HepG2 (cell line): ENCODE measurements at regions not wholly inside any gene's neighbourhood (a gene's known extent, or its start where the extent isn't known, plus 50 kb on each side); places are given as distances from the start of the nearest gene placed in this dataset.
A peak's percentile ranks its signal among the peaks of the same experiment; 100 is the strongest.

Experiments used
- AGO1 ChIP-seq: fragments of 200-400 bp; formaldehyde crosslinking; IDR thresholded peaks from 2 replicates; pipeline ENCODE4 v1.6.1; 2017; ENCODE audit warnings: mild to moderate bottlenecking, low read depth, low read length, moderate library complexity; ENCODE audit not compliant: poor library complexity, severe bottlenecking
- ETV5 ChIP-seq: IDR thresholded peaks from 2 replicates; pipeline ENCODE4 v1.6.1; 2018; ENCODE audit warnings: missing biosample characterization, missing genetic modification reagents, inconsistent platforms, borderline replicate concordance
- HMG20B ChIP-seq: conservative IDR thresholded peaks from 2 replicates; pipeline ENCODE4 v1.6.1; 2016; ENCODE audit warnings: missing genetic modification reagents, missing compliant biosample characterization
- KDM1A ChIP-seq: IDR thresholded peaks from 2 replicates; pipeline ENCODE4 v1.6.1; 2016; ENCODE audit warnings: missing compliant biosample characterization
- MIER2 ChIP-seq: IDR thresholded peaks from 2 replicates; pipeline ENCODE4 v1.6.1; 2016; ENCODE audit warnings: missing biosample characterization, missing genetic modification reagents
- NR2F6 ChIP-seq, 2 experiments: IDR thresholded peaks; 2 replicates each; pipeline ENCODE4 v1.6.1; 2016; ENCODE audit warnings: antibody characterized with exemption in 1 of 2, mild to moderate bottlenecking in 1 of 2
- PHF21A ChIP-seq: sonication (generic); formaldehyde crosslinking; IDR thresholded peaks from 2 replicates; pipeline ENCODE4 v1.5.0; 2020; ENCODE audit warnings: mild to moderate bottlenecking, missing genetic modification reagents
- RARA ChIP-seq: IDR thresholded peaks from 2 replicates; pipeline ENCODE4 v1.6.1; 2016; ENCODE audit warnings: missing genetic modification reagents, missing compliant biosample characterization
- SAP130 ChIP-seq: IDR thresholded peaks from 2 replicates; pipeline ENCODE4 v1.6.1; 2016; ENCODE audit warnings: low read depth
- SOX5 ChIP-seq: IDR thresholded peaks from 2 replicates; pipeline ENCODE4 v1.6.1; 2016; ENCODE audit warnings: borderline replicate concordance
- SOX6 ChIP-seq, 2 experiments: fragments of 450-650 bp in 1 of 2; sonication (generic) in 1 of 2; formaldehyde crosslinking in 1 of 2; IDR thresholded peaks; 2 replicates each; pipeline versions ENCODE4 v1.4.0 to v1.6.1; 2017 to 2020; ENCODE audit warnings: antibody characterized with exemption in 1 of 2, mild to moderate bottlenecking in 1 of 2, missing genetic modification reagents in 1 of 2
- TBX2 ChIP-seq: sonication (generic); formaldehyde crosslinking; IDR thresholded peaks from 2 replicates; pipeline ENCODE4 v1.5.0; 2020; ENCODE audit warnings: missing genetic modification reagents, mild to moderate bottlenecking, borderline replicate concordance
- XRCC5 ChIP-seq: fragments of 200-400 bp; formaldehyde crosslinking; optimal IDR thresholded peaks from 2 replicates; pipeline ENCODE3; 2017; ENCODE audit warnings: mild to moderate bottlenecking, low read length
- ZFP1 ChIP-seq: IDR thresholded peaks from 2 replicates; pipeline ENCODE4 v1.6.1; 2016
- ZFP41 ChIP-seq: sonication (generic); formaldehyde crosslinking; IDR thresholded peaks from 2 replicates; pipeline ENCODE4 v1.4.0; 2020; ENCODE audit warnings: mild to moderate bottlenecking, missing genetic modification reagents, borderline replicate concordance
- ZMYM3 ChIP-seq: sonication (generic); formaldehyde crosslinking; IDR thresholded peaks from 2 replicates; pipeline ENCODE4 v1.5.1; 2020; ENCODE audit warnings: mild to moderate bottlenecking, missing genetic modification reagents
- ZNF20 ChIP-seq: sonication (generic); formaldehyde crosslinking; IDR thresholded peaks from 2 replicates; pipeline ENCODE4 v1.4.0; 2020; ENCODE audit warnings: mild to moderate bottlenecking, moderate library complexity, missing genetic modification reagents
- ZNF776 ChIP-seq: sonication (generic); formaldehyde crosslinking; IDR thresholded peaks from 2 replicates; pipeline ENCODE4 v1.4.0; 2020; ENCODE audit warnings: mild to moderate bottlenecking, missing genetic modification reagents
- ZNF83 ChIP-seq: sonication (generic); formaldehyde crosslinking; IDR thresholded peaks from 2 replicates; pipeline ENCODE4 v1.4.0; 2020; ENCODE audit warnings: missing genetic modification reagents, mild to moderate bottlenecking, borderline replicate concordance
- TF ChIP-seq, protein P1 (sequence below): sonication (generic); formaldehyde crosslinking; IDR thresholded peaks from 2 replicates; pipeline ENCODE4; 2020; ENCODE audit warnings: missing genetic modification reagents, mild to moderate bottlenecking, borderline replicate concordance
- TF ChIP-seq, protein P2 (sequence below): IDR thresholded peaks from 2 replicates; pipeline ENCODE4 v1.6.1; 2016; ENCODE audit warnings: mild to moderate bottlenecking
- TF ChIP-seq, protein P3 (sequence below): IDR thresholded peaks from 2 replicates; pipeline ENCODE4 v1.6.1; 2018; ENCODE audit warnings: missing genetic modification reagents, mild to moderate bottlenecking, missing compliant biosample characterization
- TF ChIP-seq, protein P4 (sequence below): sonication (generic); formaldehyde crosslinking; IDR thresholded peaks from 2 replicates; pipeline ENCODE4 v1.5.1; 2020; ENCODE audit warnings: missing genetic modification reagents, mild to moderate bottlenecking, borderline replicate concordance

DNA sequence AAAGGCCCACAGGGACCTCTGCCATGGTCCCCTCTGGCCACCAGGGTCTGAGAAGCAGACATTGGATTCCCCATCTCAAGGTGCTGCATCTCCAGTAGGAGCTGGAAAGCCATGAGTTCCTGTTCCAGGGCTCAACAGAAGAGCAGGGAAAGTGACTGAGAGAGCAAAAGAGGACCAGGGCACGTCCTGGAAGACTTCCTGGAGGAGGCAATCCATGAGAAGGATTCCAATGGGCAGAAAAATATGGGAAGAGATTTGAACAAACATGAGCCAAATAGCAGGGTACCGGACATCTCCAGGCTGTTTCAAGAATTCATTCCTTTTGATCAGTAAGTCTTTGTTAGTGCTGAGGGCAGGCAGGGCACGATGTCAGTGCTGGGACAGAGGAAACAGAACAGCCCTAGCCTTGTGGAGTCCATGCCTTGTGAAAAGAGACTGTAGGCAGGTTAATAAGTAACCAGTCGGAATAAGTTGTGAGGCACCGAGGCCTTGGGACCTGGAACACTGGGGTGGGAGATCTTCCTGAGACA lies 72.8 kb upstream of the TWIST2 start (continued):
- TF ChIP-seq ZNF83 (CRISPR knock-in tag) = no peak
- TF ChIP-seq SOX6 (IDR thresholded peaks at IDR 0.05) = no peak
- TF ChIP-seq SOX6 (CRISPR knock-in tag; IDR thresholded peaks at IDR 0.05) = peak; percentile 38; the same call in 1 of the 2 replicates
- TF ChIP-seq ZFP1 (CRISPR knock-in tag) = no peak
- peak; percentile 49 for TF ChIP-seq SAP130 (CRISPR knock-in tag)
- peak; percentile 60; the same call in 1 of the 2 replicates for TF ChIP-seq HMG20B
- TF ChIP-seq, protein P1, sequence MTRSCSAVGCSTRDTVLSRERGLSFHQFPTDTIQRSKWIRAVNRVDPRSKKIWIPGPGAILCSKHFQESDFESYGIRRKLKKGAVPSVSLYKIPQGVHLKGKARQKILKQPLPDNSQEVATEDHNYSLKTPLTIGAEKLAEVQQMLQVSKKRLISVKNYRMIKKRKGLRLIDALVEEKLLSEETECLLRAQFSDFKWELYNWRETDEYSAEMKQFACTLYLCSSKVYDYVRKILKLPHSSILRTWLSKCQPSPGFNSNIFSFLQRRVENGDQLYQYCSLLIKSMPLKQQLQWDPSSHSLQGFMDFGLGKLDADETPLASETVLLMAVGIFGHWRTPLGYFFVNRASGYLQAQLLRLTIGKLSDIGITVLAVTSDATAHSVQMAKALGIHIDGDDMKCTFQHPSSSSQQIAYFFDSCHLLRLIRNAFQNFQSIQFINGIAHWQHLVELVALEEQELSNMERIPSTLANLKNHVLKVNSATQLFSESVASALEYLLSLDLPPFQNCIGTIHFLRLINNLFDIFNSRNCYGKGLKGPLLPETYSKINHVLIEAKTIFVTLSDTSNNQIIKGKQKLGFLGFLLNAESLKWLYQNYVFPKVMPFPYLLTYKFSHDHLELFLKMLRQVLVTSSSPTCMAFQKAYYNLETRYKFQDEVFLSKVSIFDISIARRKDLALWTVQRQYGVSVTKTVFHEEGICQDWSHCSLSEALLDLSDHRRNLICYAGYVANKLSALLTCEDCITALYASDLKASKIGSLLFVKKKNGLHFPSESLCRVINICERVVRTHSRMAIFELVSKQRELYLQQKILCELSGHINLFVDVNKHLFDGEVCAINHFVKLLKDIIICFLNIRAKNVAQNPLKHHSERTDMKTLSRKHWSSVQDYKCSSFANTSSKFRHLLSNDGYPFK (CRISPR knock-in tag) = peak; percentile 50; the same call in 1 of the 2 replicates
- TF ChIP-seq ZNF776 (CRISPR knock-in tag) = no peak
- peak; percentile 63 for TF ChIP-seq KDM1A
- no peak for TF ChIP-seq ZNF20 (CRISPR knock-in tag)
- TF ChIP-seq MIER2 (CRISPR knock-in tag) = peak; percentile 39; the same call in 1 of the 2 replicates
- TF ChIP-seq PHF21A (CRISPR knock-in tag) = peak; percentile 82; the same call in 1 of the 2 replicates
- TF ChIP-seq TBX2 (CRISPR knock-in tag) = peak; percentile 57; the same call in 1 of the 2 replicates
- no peak for TF ChIP-seq NR2F6 (IDR thresholded peaks at IDR 0.05)
- peak; percentile 38 for TF ChIP-seq NR2F6 (CRISPR knock-in tag; IDR thresholded peaks at IDR 0.05)
- 0 out of 2 replicates have a peak, but pooled peaks have one; percentile 9 for TF ChIP-seq ETV5 (CRISPR knock-in tag)
- TF ChIP-seq RARA (CRISPR knock-in tag) = peak; percentile 46
- peak; percentile 35 for TF ChIP-seq XRCC5
- 0 out of 2 replicates have a peak, but pooled peaks have one; percentile 9 for TF ChIP-seq ZFP41 (CRISPR knock-in tag)
- no peak for TF ChIP-seq AGO1
- peak; percentile 37; the same call in 1 of the 2 replicates for TF ChIP-seq SOX5 (CRISPR knock-in tag)
- TF ChIP-seq, protein P2, sequence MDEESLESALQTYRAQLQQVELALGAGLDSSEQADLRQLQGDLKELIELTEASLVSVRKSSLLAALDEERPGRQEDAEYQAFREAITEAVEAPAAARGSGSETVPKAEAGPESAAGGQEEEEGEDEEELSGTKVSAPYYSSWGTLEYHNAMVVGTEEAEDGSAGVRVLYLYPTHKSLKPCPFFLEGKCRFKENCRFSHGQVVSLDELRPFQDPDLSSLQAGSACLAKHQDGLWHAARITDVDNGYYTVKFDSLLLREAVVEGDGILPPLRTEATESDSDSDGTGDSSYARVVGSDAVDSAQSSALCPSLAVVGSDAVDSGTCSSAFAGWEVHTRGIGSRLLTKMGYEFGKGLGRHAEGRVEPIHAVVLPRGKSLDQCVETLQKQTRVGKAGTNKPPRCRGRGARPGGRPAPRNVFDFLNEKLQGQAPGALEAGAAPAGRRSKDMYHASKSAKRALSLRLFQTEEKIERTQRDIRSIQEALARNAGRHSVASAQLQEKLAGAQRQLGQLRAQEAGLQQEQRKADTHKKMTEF (CRISPR knock-in tag) = 0 out of 2 replicates have a peak, but pooled peaks have one; percentile 24
- TF ChIP-seq, protein P3, sequence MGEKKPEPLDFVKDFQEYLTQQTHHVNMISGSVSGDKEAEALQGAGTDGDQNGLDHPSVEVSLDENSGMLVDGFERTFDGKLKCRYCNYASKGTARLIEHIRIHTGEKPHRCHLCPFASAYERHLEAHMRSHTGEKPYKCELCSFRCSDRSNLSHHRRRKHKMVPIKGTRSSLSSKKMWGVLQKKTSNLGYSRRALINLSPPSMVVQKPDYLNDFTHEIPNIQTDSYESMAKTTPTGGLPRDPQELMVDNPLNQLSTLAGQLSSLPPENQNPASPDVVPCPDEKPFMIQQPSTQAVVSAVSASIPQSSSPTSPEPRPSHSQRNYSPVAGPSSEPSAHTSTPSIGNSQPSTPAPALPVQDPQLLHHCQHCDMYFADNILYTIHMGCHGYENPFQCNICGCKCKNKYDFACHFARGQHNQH = peak; percentile 48; the same call in 1 of the 2 replicates
- TF ChIP-seq ZMYM3 = peak; percentile 92
- TF ChIP-seq, protein P4, sequence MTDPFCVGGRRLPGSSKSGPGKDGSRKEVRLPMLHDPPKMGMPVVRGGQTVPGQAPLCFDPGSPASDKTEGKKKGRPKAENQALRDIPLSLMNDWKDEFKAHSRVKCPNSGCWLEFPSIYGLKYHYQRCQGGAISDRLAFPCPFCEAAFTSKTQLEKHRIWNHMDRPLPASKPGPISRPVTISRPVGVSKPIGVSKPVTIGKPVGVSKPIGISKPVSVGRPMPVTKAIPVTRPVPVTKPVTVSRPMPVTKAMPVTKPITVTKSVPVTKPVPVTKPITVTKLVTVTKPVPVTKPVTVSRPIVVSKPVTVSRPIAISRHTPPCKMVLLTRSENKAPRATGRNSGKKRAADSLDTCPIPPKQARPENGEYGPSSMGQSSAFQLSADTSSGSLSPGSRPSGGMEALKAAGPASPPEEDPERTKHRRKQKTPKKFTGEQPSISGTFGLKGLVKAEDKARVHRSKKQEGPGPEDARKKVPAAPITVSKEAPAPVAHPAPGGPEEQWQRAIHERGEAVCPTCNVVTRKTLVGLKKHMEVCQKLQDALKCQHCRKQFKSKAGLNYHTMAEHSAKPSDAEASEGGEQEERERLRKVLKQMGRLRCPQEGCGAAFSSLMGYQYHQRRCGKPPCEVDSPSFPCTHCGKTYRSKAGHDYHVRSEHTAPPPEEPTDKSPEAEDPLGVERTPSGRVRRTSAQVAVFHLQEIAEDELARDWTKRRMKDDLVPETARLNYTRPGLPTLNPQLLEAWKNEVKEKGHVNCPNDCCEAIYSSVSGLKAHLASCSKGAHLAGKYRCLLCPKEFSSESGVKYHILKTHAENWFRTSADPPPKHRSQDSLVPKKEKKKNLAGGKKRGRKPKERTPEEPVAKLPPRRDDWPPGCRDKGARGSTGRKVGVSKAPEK (CRISPR knock-in tag) = no peak
